Transverse colon (tissue), 3 donors: ENCODE measurements at regions not wholly inside any gene's neighbourhood (a gene's known extent, or its start where the extent isn't known, plus 50 kb on each side); places are given as distances from the start of the nearest gene placed in this dataset.

Experiments
- POLR2A ChIP-seq: fragments of 450-650 bp; IDR thresholded peaks from one replicate; pipeline ENCODE4 v1.6.1; 2016; ENCODE audit warnings: antibody characterized with exemption, mild to moderate bottlenecking, moderate library complexity
- POLR2AphosphoS5 ChIP-seq, 3 donors: sonication (generic); formaldehyde crosslinking; IDR thresholded peaks; one replicate each; pipeline ENCODE4 v1.6.1; 2016; ENCODE audit warnings: antibody characterized with exemption in 3 of 3

- no peak for TF ChIP-seq POLR2AphosphoS5 (IDR thresholded peaks at IDR 0.05)
- no peak for TF ChIP-seq POLR2A
Measured at GRCh38 chr14:53663709-53664108, 292.9 kb downstream of the BMP4 start.
